Head of caudate nucleus (tissue), 42 donors: ENCODE measurements at regions not wholly inside any gene's neighbourhood (a gene's known extent, or its start where the extent isn't known, plus 50 kb on each side); places are given as distances from the start of the nearest gene placed in this dataset.
"Not testable (repeated sequence)": the region's sequence is repeated elsewhere in the genome, so short reads cannot be mapped to it uniquely, and the experiment has no call there.

ENCODE experiments used
- DNase-seq, 42 donors: peaks; one replicate each; pipeline versions ENCODE4 v3.0.0 to v3.0.0-alpha.2; 2020 to 2021; ENCODE audit warnings: mixed read lengths in 7 of 42
- intact Hi-C: fragments of 100-400 bp; cut with DNase I; formaldehyde crosslinking; loops from one replicate; pipeline ENCODE4 v1.15.0; 2022

- no peak for DNase-seq
- intact Hi-C loops: no loop called here
Observed at GRCh38 chr10:62582101-62582705, 208.0 kb downstream of the ZNF365 start.

- intact Hi-C loops: no loop called here
- DNase-seq: no peak
Observed at GRCh38 chr10:62582804-62583208, 208.6 kb downstream of the ZNF365 start.

GRCh38 chr10:62583876-62584615 lies 209.9 kb downstream of the ZNF365 start:
- intact Hi-C loops: no loop called here

GRCh38 chr10:62584731-62585130 lies 210.6 kb downstream of the ZNF365 start:
- DNase-seq: no peak
- intact Hi-C loops: no loop called here

More at GRCh38 chr10:62583876-62584615, 209.9 kb downstream of the ZNF365 start:
- DNase-seq: no peak

GRCh38 chr10:62585211-62585775 lies 211.1 kb downstream of the ZNF365 start:
- intact Hi-C loops: no loop called here
- DNase-seq: no peak

GRCh38 chr10:62587011-62587410 lies 212.8 kb downstream of the ZNF365 start:
- intact Hi-C loops: no loop called here
- no peak for DNase-seq

- DNase-seq: no peak
- intact Hi-C loops: no loop called here
Observed at GRCh38 chr10:62588116-62588515, 213.9 kb downstream of the ZNF365 start.

- DNase-seq: no peak
- intact Hi-C loops: loop anchor here (10.0 kb wide), 3 partner anchors 225 to 565 kb away; partner anchors contain the start of gene EGR2
Observed at GRCh38 chr10:62589689-62590088, 214.8 kb upstream of the ADO start.

- intact Hi-C loops: loop anchor here (10.0 kb wide), 3 partner anchors 224 to 564 kb away; partner anchors contain the start of gene EGR2
- DNase-seq: no peak
Observed at GRCh38 chr10:62590306-62590705, 214.2 kb upstream of the ADO start.

GRCh38 chr10:62594093-62594520 lies 210.4 kb upstream of the ADO start:
- intact Hi-C loops: loop anchor here (10.0 kb wide), 3 partner anchors 221 to 561 kb away; partner anchors contain the start of gene EGR2
- DNase-seq: peak in 41 of 42 donors; percentile 27 to 84 (median 68)

- intact Hi-C loops: loop anchor here (10.0 kb wide), 3 partner anchors 218 to 558 kb away; partner anchors contain the start of gene EGR2
- no peak for DNase-seq
Observed at GRCh38 chr10:62597226-62597625, 207.3 kb upstream of the ADO start.

- no peak for DNase-seq
- intact Hi-C loops: loop anchor here (10.0 kb wide), 3 partner anchors 216 to 556 kb away; partner anchors contain the start of gene EGR2
Observed at GRCh38 chr10:62599161-62599560, 205.4 kb upstream of the ADO start.

GRCh38 chr10:62606551-62606950 lies 198.0 kb upstream of the ADO start:
- DNase-seq, intact Hi-C loops: not testable (repeated sequence)

GRCh38 chr10:62608189-62608875 lies 196.2 kb upstream of the ADO start:
- intact Hi-C loops, DNase-seq: not testable (repeated sequence)

- DNase-seq: peak; percentile 22 to 85 (median 66)
- intact Hi-C loops: loop anchor here (5.0 kb wide), 1 partner anchor 207 kb away; the partner anchor contains the start of gene EGR2
Observed at GRCh38 chr10:62610649-62611229, 193.8 kb upstream of the ADO start.

- intact Hi-C loops: loop anchor here (5.0 kb wide), 1 partner anchor 204 kb away; the partner anchor contains the start of gene EGR2
- DNase-seq: no peak
Observed at GRCh38 chr10:62613424-62613823, 191.1 kb upstream of the ADO start.

GRCh38 chr10:62613859-62614258 lies 190.7 kb upstream of the ADO start:
- no peak for DNase-seq
- intact Hi-C loops: loop anchor here (5.0 kb wide), 1 partner anchor 203 kb away; the partner anchor contains the start of gene EGR2

- peak in 1 of 42 donors; percentile 40 for DNase-seq
- intact Hi-C loops: loop anchor here (5.0 kb wide), 1 partner anchor 203 kb away; the partner anchor contains the start of gene EGR2
Observed at GRCh38 chr10:62614389-62615157, 189.9 kb upstream of the ADO start.
